ENCODE measurements at regions not wholly inside any gene's neighbourhood (a gene's known extent, or its start where the extent isn't known, plus 50 kb on each side); places are given as distances from the start of the nearest gene placed in this dataset.
"Not testable (repeated sequence)": the region's sequence is repeated elsewhere in the genome, so short reads cannot be mapped to it uniquely, and the experiment has no call there.

DNA sequence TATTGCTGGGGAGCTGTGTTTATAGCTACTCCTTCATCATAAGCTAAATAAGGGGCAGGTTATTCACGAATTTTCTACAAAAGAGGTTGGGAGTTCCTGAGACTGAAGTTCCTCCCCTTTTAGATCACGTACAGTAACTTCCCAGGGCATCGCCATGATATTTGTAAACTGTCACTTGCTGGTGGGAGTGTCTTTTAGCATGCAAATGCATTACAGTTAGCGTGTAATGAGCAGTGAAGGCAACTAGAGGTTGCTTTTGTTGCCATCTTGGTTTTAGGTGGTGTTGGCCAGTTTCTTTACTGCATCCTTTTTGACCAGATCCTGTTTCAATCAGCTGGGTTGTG lies 64.4 kb downstream of the IL12A start:
- TF ChIP-seq CTCF (IDR thresholded peaks at IDR 0.05), result no peak
- WGBS, 2 donors, result 32 to 33% methylated on average over 4 of the region's 4 CpGs
- peak in 2 of 4 donors; percentile 19 to 35 for ATAC-seq
- no peaks in the 10 kb centered on the region for H3K4me1 ChIP-seq
- no peak overlapping the region for H3K4me3 ChIP-seq
- H3K27me3 ChIP-seq, result no peaks in the 10 kb centered on the region
- intact Hi-C loops (cut with DNase I), result no loop called here
- DNase-seq, result no peak
- H3K9me3 ChIP-seq, result no peaks in the 10 kb centered on the region
- no peaks in the 10 kb centered on the region for H3K36me3 ChIP-seq
- FAIRE-seq, result no peak
- peak overlapping the region in 1 of 4 donors; percentile 13 for H3K27ac ChIP-seq

DNA sequence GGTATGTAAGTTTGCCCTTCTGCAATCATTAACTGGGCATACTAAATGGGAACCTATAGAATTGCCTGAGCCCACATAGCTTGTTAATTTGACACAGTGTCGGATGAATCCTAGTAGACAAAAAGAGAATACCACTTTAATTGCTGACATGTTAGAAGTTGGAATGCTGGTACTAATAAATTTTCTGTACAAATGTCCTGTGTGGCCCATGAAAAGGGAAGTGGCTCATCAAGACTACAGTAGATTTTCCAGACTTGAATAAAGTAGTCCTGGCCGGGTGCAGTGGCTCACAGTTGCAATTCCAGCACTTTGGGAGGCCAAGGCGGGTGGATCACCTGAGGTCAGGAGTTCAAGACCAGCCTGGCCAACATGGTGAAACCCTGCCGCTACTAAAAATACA lies 66.2 kb downstream of the IL12A start:
- H3K27ac ChIP-seq; FAIRE-seq; intact Hi-C loops (cut with DNase I); H3K4me1 ChIP-seq; H3K27me3 ChIP-seq; H3K9me3 ChIP-seq; H3K36me3 ChIP-seq; DNase-seq; ATAC-seq; H3K4me3 ChIP-seq: not testable (repeated sequence)
- 90 to 96% methylated on average over 4 of the region's 4 CpGs for WGBS, 2 donors

DNA sequence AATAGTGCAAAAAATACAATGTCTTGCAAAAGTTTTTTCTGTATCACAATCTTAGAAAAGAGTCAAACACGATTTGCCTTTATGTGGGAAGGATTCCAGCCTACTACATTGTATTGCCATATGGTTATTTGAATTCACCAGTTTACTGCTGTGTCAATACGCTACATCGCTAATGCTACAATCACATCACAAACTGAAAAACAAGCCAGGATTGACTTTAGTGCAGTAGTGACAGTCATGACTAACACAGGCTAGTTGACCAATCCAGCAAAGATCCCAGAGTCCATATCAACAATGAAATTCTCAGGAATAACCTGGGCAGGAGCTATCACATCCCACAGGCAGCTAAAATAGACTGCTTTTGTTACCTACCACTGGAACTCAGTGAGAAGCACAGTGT lies 67.0 kb downstream of the IL12A start:
- FAIRE-seq, result no peak
- no peak for DNase-seq

DNA sequence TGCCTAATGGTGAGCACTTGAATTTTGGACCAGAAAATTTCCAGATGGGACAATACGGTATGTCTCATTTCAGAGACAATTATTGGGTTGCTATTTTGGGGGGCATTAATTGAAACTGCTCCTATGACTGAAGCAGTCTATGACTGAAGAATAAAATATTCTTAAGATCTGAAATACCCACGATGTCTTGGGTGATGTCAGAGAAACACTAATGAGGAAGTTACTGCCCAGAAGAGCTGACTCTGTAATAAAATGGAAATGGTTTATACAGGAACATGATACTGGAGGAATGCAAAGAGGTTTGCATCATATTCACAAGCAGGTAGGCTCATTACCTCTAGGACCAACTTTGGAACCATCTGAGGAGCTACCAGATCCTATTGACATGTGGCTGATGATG lies 68.7 kb downstream of the IL12A start:
- no peaks in the 10 kb centered on the region for H3K36me3 ChIP-seq
- no peak overlapping the region for H3K27ac ChIP-seq
- TF ChIP-seq CTCF (IDR thresholded peaks at IDR 0.05), result no peak
- WGBS, 2 donors, result 79 to 84% methylated on average over 2 of the region's 2 CpGs
- H3K4me1 ChIP-seq, result no peaks in the 10 kb centered on the region
- H3K27me3 ChIP-seq, result no peaks in the 10 kb centered on the region
- FAIRE-seq, result no peak
- no peak overlapping the region for H3K4me3 ChIP-seq
- intact Hi-C loops (cut with DNase I), result no loop called here
- peak in 1 of 4 donors; percentile 35 for ATAC-seq
- DNase-seq, result no peak
- H3K9me3 ChIP-seq, result no peaks in the 10 kb centered on the region

More for the DNA sequence above, 67.0 kb downstream of the IL12A start:
- intact Hi-C loops (cut with DNase I), result no loop called here
- 92 to 94% methylated on average over 3 of the region's 3 CpGs for WGBS, 2 donors
- Histone ChIP-seq H3K4me3 (no peak overlapping the region), H3K4me1 (no peaks in the 10 kb centered on the region), H3K9me3 (no peaks in the 10 kb centered on the region), H3K27me3 (no peaks in the 10 kb centered on the region), H3K36me3 (no peaks in the 10 kb centered on the region), H3K27ac (no peak overlapping the region)
- TF ChIP-seq CTCF (IDR thresholded peaks at IDR 0.05), result no peak
- no peak for ATAC-seq

DNA sequence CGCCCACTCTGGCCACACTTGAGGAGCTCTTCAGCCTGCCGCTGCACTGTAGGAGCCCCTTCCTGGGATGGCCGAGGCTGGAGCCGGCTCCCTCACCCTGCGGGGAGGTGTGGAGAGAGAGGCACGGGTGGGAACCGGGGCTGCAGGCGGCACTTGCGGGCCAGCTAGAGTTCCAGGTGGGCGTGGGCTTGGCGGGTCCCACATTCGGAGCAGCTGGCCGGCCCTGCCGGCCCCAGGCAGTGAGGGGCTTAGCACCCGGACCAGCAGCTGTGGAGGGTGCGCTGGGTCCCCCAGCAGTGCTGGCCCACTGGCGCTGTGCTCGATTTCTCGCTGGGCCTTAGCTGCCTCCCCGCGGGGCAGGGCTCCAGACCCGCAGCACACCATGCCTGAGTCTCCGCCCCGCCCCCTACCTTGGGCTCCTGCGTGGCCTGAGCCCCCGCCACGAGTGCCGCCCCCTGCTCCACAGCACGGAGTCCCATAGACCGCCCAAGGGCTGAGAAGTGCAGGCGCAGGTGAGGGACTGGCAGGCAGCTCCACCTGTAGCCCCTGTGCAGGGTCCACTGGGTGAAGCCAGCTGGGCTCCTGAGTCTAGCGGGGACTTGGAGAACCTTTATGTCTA lies 71.9 kb downstream of the IL12A start:
- Histone ChIP-seq H3K9me3 (no peaks in the 10 kb centered on the region), H3K36me3 (no peaks in the 10 kb centered on the region), H3K27me3 (no peaks in the 10 kb centered on the region), H3K4me1 (no peaks in the 10 kb centered on the region), H3K27ac (no peak overlapping the region), H3K4me3 (no peak overlapping the region)
- intact Hi-C loops (cut with DNase I), result no loop called here
- FAIRE-seq (no peak), ATAC-seq (no peak), DNase-seq (peak in 2 of 6 donors; percentile 17 to 59)
- no peak for TF ChIP-seq CTCF (IDR thresholded peaks at IDR 0.05)
- WGBS, 2 donors, result 92 to 93% methylated on average over 28 to 32 of the region's 32 CpGs

All from pancreas (tissue), 10 donors.